HG02678 (cell line): ENCODE measurements at regions not wholly inside any gene's neighbourhood (a gene's known extent, or its start where the extent isn't known, plus 50 kb on each side); places are given as distances from the start of the nearest gene placed in this dataset.
"Not testable (repeated sequence)": the region's sequence is repeated elsewhere in the genome, so short reads cannot be mapped to it uniquely, and the experiment has no call there.

Experiments
- ATAC-seq: cut with Tn5 transposase; IDR thresholded peaks from one replicate; pipeline ENCODE4 v1.9.1; 2021; ENCODE audit warnings: mild to moderate bottlenecking, moderate library complexity; ENCODE audit not compliant: unreplicated experiment

DNA sequence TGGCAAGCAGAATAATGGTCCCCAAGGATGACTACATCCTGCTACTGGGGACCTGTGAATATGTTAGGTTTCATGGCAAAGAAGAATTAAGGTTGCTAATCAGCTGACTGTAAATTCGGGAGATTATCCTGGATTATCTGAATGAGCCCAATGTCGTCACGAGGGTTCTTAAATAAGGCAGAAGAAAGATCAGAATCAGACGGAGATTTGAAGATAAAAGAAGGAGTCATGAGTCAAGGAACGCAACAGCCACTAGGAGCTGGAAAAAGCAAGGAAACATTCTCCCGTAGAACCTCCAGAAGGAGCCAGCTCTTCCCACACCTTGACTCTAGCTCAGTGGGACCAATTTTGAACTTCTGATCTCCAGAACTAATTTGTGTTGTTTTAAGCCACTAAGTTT lies 82.9 kb upstream of the APBB1IP start:
- ATAC-seq: no peak

DNA sequence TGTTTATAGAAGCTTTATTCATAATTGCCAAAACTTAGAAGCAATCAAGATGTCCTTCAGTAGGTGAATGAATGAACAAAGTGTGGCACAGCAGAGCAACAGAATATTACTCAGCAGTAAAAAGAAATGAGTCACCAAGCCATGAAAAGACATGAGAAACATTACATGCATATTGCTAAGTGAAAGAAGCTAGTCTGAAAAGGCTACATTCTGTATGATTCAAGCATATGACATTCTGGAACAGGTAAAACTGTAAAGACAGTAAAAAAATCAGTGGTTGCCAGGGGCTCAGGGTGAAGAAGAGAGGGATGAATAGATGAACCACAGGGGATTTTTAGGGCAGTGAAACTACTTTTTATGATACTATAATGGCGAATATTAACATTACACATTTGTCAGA lies 80.9 kb upstream of the APBB1IP start:
- peak; percentile 41 for ATAC-seq

DNA sequence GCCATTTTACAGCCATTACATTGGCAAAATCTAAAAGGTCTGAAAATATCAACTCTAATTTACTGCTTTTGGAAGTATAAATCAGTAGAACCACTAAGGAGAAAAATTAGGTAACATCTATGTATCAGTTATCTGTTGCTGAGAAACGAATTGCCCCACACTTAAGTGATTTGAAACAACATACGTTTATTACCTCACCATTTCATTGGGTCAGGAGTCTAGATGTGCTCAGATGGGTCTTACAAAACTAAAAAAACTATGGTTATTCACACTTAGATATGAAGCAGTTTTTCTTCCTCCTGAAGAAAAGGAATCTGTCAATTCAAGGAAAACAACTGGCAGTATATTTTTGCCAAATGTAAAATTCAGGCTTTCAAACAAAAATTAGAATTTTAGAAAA lies 80.1 kb upstream of the APBB1IP start:
- ATAC-seq: no peak

DNA sequence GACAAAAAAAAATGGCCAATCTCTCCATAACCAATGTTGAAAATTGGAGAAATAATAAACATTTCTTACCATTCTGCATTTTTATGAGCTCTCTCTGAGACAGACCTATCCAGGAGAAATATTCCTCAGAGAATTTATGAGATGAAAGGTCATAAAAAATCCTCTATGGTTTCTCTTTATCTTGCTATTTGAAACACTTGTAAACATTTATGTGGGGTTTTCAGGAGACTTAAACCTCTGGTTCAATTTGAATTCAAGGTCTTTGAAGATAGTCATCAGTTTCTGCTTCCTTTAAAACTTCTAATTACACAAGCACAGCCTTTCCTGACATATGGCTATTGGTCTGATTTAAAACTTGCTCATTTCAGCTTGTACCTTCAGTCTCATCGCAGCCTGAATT lies 78.5 kb upstream of the APBB1IP start:
- ATAC-seq: no peak

DNA sequence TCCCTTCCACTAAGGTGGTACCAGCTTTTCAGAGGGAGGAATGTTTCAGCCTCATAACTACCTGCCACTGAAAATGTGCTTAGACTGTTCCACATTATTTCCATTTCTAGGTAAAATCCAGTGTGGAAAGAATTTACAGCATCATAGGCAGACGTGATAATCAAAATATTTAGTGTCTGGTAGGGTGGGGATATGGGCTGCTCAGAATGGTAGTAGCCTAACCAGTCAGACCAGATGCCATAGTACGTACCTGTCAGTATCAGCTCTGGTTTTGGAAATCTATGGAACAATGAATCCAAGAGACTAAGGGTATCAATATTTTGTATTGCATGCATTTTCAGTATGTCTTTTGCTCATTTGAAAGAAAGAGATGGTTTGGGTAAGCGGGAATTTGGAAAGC lies 76.8 kb upstream of the APBB1IP start:
- ATAC-seq: no peak

DNA sequence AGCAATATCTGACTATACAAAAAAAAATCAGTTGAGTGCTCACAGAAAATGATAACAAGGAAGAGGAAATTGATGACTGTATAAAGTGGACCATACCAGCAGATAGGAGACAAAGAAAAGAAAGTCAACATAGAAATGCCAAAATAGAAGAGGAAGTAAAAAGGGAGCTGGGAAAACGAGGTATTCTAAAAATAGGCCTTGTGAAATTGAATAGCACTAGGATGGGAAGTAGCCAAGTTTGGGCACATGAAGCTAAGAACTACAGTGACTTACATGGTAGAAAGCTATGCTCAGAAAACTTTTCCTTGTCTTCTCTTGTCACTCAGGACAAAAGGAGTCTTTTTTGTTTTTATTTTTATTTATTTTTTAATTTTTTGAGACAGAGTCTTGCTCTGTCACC lies 76.2 kb upstream of the APBB1IP start:
- no peak for ATAC-seq

DNA sequence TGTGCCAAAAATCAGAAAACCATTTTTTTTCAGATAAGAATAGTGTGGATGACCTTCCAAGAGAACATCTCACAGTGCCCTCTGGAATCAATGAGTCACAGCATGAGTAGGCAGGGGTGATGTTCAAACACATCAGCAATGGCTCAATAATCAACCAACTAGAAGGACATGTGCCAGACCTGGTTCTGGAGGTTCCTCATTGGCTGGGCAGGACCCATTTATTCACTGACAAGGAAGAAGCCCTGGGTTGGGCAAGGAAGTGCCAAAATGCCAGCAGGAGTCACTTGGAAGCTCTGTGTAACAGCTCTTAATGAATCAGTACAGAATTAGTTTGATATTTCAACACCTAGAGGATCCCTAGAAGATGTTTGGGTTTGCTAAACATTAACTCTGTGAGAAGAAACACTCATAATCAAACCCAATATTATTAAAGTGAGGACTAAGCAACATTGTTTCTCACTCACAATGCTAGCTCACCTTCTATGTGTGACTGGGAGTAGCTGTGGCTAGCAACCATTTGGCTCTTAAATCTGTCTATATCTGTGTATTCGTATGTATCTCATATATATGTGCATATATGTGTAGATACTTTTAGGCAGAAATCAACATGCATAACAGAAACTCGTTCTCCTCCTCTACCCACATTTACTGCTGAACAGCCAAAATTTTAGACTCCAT lies 72.3 kb upstream of the APBB1IP start:
- no peak for ATAC-seq

DNA sequence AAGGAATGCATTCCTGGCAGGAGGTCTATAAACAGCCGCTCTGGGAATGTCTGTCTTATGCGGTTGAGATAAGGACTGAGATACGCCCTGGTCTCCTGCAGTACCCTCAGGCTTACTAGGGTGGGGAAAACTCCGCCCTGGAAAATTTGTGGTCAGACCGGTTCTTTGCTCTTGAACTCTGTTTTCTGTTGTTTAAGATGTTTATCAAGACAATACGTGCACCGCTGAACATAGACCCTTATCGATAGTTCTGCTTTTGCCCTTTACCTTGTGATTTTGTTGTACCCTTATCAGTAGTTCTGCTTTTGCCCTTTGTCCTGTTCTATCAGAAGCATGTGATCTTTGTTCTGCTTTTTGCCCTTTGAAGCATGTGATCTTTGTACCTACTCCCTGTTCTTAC lies 71.1 kb upstream of the APBB1IP start:
- not testable (repeated sequence) for ATAC-seq

GRCh38 chr10:26367771-26368170 lies 70.4 kb upstream of the APBB1IP start:
- no peak for ATAC-seq

GRCh38 chr10:26368463-26368862 lies 69.7 kb upstream of the APBB1IP start:
- ATAC-seq: peak; percentile 47

- ATAC-seq: peak; percentile 79
Observed at GRCh38 chr10:26372513-26373354, 65.4 kb upstream of the APBB1IP start.

GRCh38 chr10:26374426-26374825 lies 63.7 kb upstream of the APBB1IP start:
- ATAC-seq: no peak

DNA sequence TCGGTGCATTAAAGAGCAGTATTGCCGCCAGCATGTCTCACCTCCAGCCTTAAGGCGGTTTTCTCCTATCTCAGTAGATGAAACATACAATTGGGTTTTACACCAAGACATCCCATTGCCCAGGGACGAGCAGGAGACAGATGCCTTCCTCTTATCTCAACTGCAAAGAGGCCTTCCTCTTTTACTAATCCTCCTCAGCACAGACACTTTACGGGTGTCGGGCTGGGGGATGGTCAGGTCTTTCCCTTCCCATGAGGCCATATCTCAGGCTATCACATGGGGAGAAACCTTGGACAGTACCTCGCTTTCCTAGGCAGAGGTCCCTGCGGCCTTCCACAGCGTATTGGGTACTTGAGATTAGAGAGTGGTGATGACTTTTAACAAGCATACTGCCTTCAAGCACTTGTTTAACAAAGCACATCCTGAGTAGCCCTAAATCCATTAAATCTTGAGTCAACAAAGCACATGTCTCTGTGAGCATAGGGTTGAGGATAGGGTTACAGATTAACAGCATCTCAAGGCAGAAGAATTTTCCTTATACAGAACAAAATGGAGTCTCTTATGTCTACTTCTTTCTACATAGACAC lies 60.8 kb upstream of the APBB1IP start:
- not testable (repeated sequence) for ATAC-seq

- ATAC-seq: no peak
Observed at GRCh38 chr10:26378861-26379294, 59.3 kb upstream of the APBB1IP start.

- no peak for ATAC-seq
Observed at GRCh38 chr10:26380815-26381214, 57.3 kb upstream of the APBB1IP start.

- no peak for ATAC-seq
Observed at GRCh38 chr10:26381986-26382385, 56.2 kb upstream of the APBB1IP start.

- no peak for ATAC-seq
Observed at GRCh38 chr10:26384600-26384999, 53.5 kb upstream of the APBB1IP start.

DNA sequence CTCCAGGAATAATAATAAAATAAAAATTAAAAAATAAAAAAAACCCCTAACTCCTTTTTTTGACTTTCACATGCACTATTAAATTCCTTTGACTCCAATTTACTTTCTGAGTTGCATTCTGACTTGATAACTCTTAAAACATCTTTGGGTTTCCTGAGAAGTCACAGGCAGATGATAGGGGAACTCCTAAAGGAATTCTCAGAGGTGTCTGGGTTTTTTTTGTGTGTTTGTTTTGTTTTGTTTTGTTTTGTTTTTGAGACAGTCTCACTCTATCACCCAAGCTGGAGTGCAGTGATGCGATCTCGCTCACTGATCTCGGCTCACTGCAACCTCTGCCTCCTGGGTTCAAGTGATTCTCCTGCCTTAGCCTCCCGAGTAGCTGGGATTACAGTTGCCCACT lies 52.7 kb upstream of the APBB1IP start:
- ATAC-seq: no peak

GRCh38 chr10:26386781-26387180 lies 51.4 kb upstream of the APBB1IP start:
- no peak for ATAC-seq
